Testis (tissue), 2 donors: ENCODE measurements at regions not wholly inside any gene's neighbourhood (a gene's known extent, or its start where the extent isn't known, plus 50 kb on each side); places are given as distances from the start of the nearest gene placed in this dataset.

Experiments used
- CTCF ChIP-seq, 3 experiments: fragments of 450-650 bp in 2 of 3; fragments of 200-600 bp in 1 of 3; sonication (generic) in 1 of 3; IDR thresholded peaks; one replicate each; pipeline ENCODE4 v1.5.1; 2016 to 2019; ENCODE audit warnings: antibody characterized with exemption in 3 of 3, mild to moderate bottlenecking in 2 of 3, moderate library complexity in 1 of 3
- POLR2A ChIP-seq: fragments of 450-650 bp; IDR thresholded peaks from one replicate; pipeline ENCODE4 v1.6.1; 2017; ENCODE audit warnings: antibody characterized with exemption, mild to moderate bottlenecking, moderate library complexity

- no peak for TF ChIP-seq POLR2A
- no peak for TF ChIP-seq CTCF (IDR thresholded peaks at IDR 0.05)
Observed at GRCh38 chr7:31186202-31186601, 134.1 kb downstream of the ADCYAP1R1 start.
